IgD-negative memory B cell (primary cell): ENCODE measurements at regions not wholly inside any gene's neighbourhood (a gene's known extent, or its start where the extent isn't known, plus 50 kb on each side); places are given as distances from the start of the nearest gene placed in this dataset.

Experiments used
- H3K27ac Mint-ChIP-seq, 3 donors: one replicate each; pipeline ENCODE4 v1.8.0; 2020 to 2022; ENCODE audit warnings: mild to moderate bottlenecking in 3 of 3, mixed read lengths in 3 of 3, moderate library complexity in 1 of 3
- H3K27me3 Mint-ChIP-seq: one replicate; pipeline ENCODE4 v1.8.0; 2021; ENCODE audit warnings: mixed read lengths
- H3K36me3 Mint-ChIP-seq: one replicate; pipeline ENCODE4 v1.8.0; 2020; ENCODE audit warnings: mild to moderate bottlenecking, mixed read lengths
- H3K4me1 Mint-ChIP-seq, 3 donors: one replicate each; pipeline ENCODE4 v1.8.0; 2020 to 2022; ENCODE audit warnings: mixed read lengths in 3 of 3, mild to moderate bottlenecking in 1 of 3
- H3K4me3 Mint-ChIP-seq, 4 donors: one replicate each; pipeline ENCODE4 v1.8.0; 2020 to 2022; ENCODE audit warnings: mild to moderate bottlenecking in 4 of 4, mixed read lengths in 4 of 4, moderate library complexity in 3 of 4
- H3K9me3 Mint-ChIP-seq, 3 donors: one replicate each; pipeline ENCODE4 v1.8.0; 2020 to 2021; ENCODE audit warnings: mixed read lengths in 3 of 3, mild to moderate bottlenecking in 1 of 3

DNA sequence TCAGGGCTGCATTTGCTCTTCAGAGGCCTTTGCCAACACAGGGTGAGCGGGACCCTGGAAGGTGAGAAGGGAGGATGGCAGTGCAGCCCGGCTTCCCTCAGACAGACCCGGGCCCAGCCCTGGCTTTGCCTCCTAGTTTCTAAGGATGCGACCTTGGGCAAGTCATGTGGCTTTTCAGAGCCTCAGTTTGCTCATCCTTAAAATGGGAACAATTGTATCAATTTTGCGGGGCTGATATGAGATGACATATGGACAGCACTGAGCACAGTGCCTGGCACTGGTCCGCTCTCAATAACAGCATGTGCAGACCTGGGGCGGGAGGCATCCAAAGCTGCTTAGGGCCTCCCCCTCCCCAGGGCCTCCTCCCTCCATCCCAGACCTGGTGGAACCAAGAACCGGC lies 74.7 kb upstream of the THY1 start:
- Mint-ChIP-seq H3K36me3 (peaks cover 4% of the 10 kb centered on the region), H3K4me3 (no peak overlapping the region), H3K27ac (no peak overlapping the region), H3K27me3 (peaks cover 23% of the 10 kb centered on the region), H3K9me3 (peaks cover 0 to 2% (median 0%) of the 10 kb centered on the region in 3 donors), H3K4me1 (no peaks in the 10 kb centered on the region)

DNA sequence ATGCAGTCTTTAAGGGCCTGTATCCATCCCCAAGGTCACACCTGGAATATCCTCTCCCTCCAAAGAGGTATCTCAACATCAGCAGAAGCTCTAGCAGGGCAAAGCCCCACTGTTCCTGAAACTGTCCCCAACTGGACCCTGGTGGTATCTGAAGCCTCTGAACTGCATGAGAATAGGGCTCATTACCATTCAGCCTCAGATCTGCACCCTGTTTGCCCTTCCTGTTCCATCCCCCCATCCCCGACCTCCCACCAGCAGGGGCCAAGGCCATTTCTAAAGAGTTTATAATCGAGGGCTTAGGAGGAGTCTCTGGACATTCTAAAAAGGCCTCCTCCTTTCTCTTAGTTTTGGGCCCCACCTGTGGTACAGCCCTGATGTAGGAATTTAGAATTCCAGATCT lies 74.0 kb upstream of the THY1 start:
- H3K4me3 Mint-ChIP-seq: no peak overlapping the region
- H3K4me1 Mint-ChIP-seq: no peaks in the 10 kb centered on the region
- peaks cover 4% of the 10 kb centered on the region for H3K36me3 Mint-ChIP-seq
- peaks cover 0 to 2% (median 0%) of the 10 kb centered on the region in 3 donors for H3K9me3 Mint-ChIP-seq
- H3K27me3 Mint-ChIP-seq: peaks cover 22% of the 10 kb centered on the region
- no peak overlapping the region for H3K27ac Mint-ChIP-seq

DNA sequence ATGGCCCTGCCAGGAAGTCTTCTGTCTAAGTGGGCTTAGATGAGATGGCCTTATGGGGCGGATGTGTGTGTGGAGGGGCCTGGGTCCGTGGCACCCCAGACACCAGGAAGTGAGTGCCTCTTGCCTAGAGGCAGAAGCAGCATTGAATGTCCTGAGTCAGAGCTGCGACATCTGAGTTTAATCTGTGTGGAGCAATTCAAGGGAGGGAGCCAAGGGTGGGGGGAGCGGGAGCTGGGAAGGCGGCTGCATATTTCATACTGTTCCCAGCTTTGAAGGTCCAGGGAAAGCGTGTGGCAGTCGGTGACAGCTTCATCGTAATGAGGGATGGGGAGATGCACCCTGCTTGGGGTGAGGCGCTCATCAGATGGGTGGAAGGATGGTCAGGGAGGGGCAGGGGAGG lies 73.5 kb upstream of the THY1 start:
- Mint-ChIP-seq H3K36me3 (peaks cover 4% of the 10 kb centered on the region), H3K27me3 (peaks cover 26% of the 10 kb centered on the region), H3K4me1 (no peaks in the 10 kb centered on the region), H3K4me3 (no peak overlapping the region), H3K9me3 (peaks cover 0 to 2% (median 0%) of the 10 kb centered on the region in 3 donors), H3K27ac (no peak overlapping the region)

DNA sequence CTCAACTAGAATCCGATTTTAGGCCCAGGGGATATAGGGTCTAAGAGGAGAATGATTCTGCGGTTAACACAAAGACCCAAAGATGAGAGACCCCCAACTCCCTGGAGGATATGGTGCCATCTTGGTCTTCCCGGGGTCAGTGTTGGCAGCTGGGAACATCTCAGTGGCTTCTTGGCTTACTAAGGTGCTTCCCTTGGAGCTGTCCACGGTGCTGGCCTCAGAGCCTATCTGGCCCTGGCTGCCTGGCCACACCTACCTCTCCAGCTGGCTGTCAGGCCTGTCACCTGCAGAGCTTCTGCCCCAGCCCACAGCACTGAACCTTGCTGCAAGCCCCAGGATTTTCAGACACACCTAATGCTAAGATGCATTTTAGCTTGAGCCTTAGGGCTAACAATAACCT lies 70.7 kb upstream of the THY1 start:
- H3K4me1 Mint-ChIP-seq: peaks cover 0 to 1% (median 0%) of the 10 kb centered on the region in 3 donors
- no peak overlapping the region for H3K4me3 Mint-ChIP-seq
- peaks cover 4% of the 10 kb centered on the region for H3K36me3 Mint-ChIP-seq
- H3K27ac Mint-ChIP-seq: no peak overlapping the region
- H3K27me3 Mint-ChIP-seq: peaks cover 30% of the 10 kb centered on the region
- H3K9me3 Mint-ChIP-seq: peaks cover 0 to 2% (median 0%) of the 10 kb centered on the region in 3 donors

DNA sequence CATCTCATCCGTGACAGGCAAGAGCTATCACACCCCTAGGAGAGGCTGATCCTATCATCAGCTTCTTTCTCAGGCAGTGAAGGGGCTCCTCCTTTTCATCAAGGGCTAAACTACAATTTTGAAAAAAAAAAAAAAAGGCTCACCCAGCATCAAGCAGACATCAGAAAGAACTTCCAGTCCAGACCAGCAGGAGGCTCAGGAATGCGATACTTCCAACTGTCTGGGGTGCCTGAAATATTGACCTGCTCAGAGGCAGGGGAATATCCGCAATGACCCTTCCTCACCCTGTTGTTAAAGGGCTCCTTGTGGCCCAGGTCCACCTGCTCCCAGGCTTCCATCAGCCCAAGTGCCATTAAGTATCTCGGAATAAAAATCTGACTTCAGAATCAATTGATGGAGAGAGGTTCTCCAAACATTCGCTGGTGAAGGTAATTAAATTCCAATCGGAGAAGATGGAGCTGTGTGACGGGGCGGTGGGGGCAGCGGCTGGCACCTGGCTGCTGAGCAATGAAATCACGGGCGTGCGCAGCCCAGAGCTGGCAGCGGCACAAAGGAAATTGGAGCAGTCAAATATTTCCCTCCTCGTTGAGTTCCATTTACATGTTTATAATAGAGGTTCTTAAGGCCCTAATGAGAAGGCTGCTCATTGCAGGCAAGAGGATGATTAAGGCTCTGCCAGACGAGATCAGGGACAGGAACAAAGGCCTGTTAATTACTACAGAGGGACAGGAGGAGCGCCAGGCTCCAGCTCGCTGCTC lies 69.0 kb upstream of the THY1 start:
- no peaks in the 10 kb centered on the region for H3K9me3 Mint-ChIP-seq
- H3K27me3 Mint-ChIP-seq: peaks cover 38% of the 10 kb centered on the region
- H3K36me3 Mint-ChIP-seq: peaks cover 4% of the 10 kb centered on the region
- no peak overlapping the region for H3K27ac Mint-ChIP-seq
- H3K4me3 Mint-ChIP-seq: no peak overlapping the region
- peaks cover 0 to 1% (median 0%) of the 10 kb centered on the region in 3 donors for H3K4me1 Mint-ChIP-seq

DNA sequence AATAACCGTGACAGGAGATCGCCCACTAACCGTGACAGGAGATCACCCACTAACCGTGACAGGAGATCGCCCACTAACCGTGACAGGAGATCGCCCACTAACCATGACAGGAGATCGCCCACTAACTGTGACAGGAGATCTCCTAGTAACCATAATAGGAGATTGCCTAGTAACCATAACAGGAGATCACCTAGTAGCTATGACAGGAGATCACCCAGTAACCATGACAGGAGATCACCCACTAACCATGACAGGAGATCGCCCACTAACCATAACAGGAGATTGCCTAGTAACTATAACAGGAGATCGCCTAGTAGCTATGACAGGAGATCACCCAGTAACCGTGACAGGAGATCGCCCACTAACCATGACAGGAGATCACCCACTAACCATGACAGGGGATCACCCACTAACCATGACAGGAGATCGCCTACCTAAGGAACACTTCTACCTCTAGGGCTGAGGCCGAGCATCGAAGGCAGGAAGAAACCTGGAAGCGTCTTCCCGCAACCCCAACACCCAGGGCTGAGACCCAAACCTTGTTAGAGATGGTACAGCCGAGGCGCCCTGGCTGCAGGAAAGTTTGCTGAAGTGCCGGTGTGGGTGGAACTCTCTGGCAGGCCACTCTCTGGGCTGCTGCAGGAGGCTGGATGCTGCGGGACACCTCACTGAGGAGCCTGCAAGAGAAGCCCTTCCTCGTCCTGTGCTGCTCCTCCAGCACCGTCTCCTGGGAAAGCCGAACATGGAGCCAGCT lies 67.5 kb upstream of the THY1 start:
- no peak overlapping the region for H3K27ac Mint-ChIP-seq
- H3K9me3 Mint-ChIP-seq: no peaks in the 10 kb centered on the region
- H3K4me1 Mint-ChIP-seq: peaks cover 0 to 2% (median 0%) of the 10 kb centered on the region in 3 donors
- no peak overlapping the region for H3K4me3 Mint-ChIP-seq
- peaks cover 4% of the 10 kb centered on the region for H3K36me3 Mint-ChIP-seq
- H3K27me3 Mint-ChIP-seq: peaks cover 42% of the 10 kb centered on the region

DNA sequence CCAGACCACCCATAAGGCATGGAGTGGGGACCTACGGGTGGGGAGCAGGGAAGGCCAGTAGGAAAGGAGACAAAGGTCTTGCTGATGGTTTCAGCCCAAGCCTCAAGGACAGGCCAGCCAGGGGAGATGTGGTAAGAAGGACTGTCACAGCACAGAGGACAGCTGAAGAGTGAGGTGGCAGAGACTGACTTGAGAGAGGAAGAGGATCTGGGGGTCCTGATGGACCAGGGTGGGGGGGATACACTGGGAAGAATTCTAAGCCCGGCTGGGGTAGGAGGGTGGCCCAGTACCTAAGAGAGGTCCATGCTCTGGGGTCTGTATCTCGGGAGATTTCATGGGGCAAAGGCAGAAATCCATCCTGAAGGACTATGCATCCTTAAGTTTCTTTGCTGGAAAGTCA lies 66.1 kb upstream of the THY1 start:
- Mint-ChIP-seq H3K4me3 (peak overlapping the region in 1 of 4 donors; percentile 34), H3K27me3 (peaks cover 40% of the 10 kb centered on the region), H3K9me3 (no peaks in the 10 kb centered on the region), H3K4me1 (peaks cover 0 to 4% (median 3%) of the 10 kb centered on the region in 3 donors), H3K36me3 (no peaks in the 10 kb centered on the region), H3K27ac (no peak overlapping the region)

DNA sequence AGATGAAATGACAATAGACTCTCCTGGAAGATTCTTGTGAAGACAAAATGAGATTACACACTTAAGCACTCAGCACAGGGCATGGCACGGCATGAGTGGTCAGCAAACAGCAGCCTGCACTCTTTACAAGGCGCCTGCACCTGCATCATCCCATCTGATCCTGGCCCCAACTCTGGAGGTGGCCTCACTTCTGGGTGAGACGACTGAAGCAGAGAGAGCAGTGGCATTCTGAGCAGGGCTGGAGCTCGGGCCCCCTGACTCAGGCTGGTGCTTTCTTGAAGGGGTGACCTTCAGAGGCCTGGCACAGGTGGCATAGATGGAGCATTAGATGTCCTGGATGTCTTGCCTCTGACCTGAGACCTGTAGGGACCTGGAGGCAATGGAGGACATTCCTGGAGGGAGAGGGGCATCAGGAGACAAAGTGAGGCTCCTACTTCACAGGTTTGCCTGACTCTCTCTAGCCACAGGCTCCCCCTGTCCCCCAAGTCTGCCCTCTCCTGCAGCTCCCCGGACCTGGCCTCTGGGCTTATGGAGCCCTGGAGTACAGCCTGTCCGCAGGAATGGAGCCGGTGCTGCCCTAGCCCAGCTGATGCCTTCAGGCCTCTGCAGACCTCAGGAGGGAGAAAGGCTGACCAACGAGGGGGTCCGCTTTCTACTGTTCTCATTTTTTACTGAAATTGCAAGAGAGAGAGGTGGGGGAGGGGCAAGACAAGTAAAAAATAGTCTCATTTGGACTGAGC lies 65.5 kb upstream of the THY1 start:
- Mint-ChIP-seq H3K4me3 (no peak overlapping the region), H3K27ac (no peak overlapping the region), H3K36me3 (no peaks in the 10 kb centered on the region), H3K9me3 (no peaks in the 10 kb centered on the region), H3K4me1 (peaks cover 0 to 5% (median 3%) of the 10 kb centered on the region in 3 donors), H3K27me3 (peaks cover 40% of the 10 kb centered on the region)

DNA sequence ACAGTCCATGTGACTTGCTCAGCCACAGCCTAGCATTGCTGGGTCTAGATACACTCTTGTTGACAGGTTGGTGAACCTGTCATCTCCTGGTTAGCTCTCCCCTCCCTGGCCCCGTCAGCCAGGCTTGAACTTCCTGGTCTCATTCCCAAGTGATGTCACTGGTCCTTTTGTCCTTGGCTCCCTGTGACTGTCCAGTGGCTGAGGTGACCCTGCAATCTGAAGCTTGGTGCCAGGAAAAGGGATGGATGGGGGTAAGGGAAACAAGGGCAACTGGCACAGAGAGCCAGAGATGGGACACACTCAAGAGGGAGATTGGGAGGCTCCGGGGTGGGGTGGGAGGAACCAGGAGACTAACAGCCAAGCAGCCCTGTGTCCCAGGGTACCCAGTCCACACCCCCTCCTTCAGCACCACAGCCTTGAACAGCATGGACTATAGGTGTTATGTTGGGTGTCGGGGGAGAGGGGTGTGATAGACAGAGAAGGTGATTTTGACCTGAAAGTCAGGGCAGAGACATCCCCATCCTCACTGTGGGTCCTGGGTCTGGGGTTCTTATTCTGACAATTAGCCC lies 63.8 kb upstream of the THY1 start:
- no peak overlapping the region for H3K27ac Mint-ChIP-seq
- H3K9me3 Mint-ChIP-seq: no peaks in the 10 kb centered on the region
- peaks cover 0 to 5% (median 3%) of the 10 kb centered on the region in 3 donors for H3K4me1 Mint-ChIP-seq
- no peaks in the 10 kb centered on the region for H3K36me3 Mint-ChIP-seq
- H3K4me3 Mint-ChIP-seq: no peak overlapping the region
- peaks cover 47% of the 10 kb centered on the region for H3K27me3 Mint-ChIP-seq

DNA sequence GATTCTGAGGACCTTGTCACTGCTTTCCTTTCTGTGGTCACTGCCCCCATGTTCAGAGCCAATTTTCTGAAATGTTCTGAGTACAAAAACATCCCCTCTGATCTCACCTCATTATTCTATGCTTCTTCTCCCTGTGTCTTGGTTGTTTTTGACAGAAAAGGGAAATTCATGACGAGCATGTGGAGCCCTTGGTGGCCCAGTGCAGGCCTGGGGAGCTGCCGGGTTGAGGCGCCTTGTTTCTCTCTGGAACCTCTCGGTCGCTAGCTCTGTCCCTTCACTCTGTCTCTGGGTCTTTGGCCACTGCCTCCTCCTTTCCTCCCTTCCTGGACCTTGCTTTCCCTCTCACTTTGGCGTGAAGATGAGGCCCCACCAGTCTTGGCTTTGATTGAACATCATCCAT lies 63.0 kb upstream of the THY1 start:
- H3K4me1 Mint-ChIP-seq: peaks cover 4 to 8% (median 5%) of the 10 kb centered on the region in 3 donors
- no peaks in the 10 kb centered on the region for H3K36me3 Mint-ChIP-seq
- no peak overlapping the region for H3K27ac Mint-ChIP-seq
- H3K9me3 Mint-ChIP-seq: no peaks in the 10 kb centered on the region
- H3K4me3 Mint-ChIP-seq: no peak overlapping the region
- H3K27me3 Mint-ChIP-seq: peaks cover 50% of the 10 kb centered on the region

DNA sequence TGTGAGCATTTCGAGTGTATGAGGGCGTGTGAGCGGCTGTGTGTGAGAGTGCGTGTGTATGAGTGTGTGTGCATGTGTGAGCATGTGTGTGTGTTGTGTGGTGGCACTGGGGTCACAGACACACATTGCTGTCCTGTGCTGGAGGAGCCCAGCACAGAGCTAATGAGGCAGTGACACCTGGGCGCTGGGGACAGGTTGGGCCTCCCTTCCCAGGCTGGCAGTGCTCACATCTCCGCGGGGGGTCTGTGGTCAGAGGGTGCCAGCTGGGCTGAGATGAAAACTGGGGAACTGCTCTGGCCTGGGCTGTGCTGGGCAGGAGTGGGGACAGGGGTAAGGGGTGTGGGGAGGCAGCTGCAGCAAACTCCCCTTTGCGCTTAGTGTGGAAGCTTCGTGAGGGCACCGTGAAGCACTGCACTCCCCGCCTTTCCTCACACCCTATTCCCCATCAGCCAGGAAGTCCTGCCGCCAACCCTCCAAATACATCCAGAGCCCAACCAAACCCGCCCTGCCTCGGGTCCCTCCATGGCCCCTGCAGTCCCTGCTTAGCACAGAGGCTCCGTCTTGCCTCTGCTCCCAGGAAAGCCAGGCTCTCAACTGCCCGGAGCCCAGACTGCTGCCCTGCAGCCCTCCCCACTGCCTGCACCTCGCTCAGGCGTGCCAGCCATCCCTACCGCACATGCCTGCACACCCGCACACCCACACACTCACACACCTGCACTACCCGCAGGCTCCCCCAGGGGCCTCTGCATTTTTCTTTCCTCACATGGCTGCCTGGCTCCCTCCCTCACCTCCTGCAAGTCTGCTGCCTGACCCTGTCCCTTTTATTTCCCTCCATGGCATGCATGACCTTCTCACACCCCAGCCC lies 62.0 kb upstream of the THY1 start:
- no peak overlapping the region for H3K27ac Mint-ChIP-seq
- peaks cover 56% of the 10 kb centered on the region for H3K27me3 Mint-ChIP-seq
- no peaks in the 10 kb centered on the region for H3K36me3 Mint-ChIP-seq
- peaks cover 0 to 2% (median 0%) of the 10 kb centered on the region in 3 donors for H3K9me3 Mint-ChIP-seq
- peaks cover 4 to 12% (median 6%) of the 10 kb centered on the region in 3 donors for H3K4me1 Mint-ChIP-seq
- H3K4me3 Mint-ChIP-seq: no peak overlapping the region

DNA sequence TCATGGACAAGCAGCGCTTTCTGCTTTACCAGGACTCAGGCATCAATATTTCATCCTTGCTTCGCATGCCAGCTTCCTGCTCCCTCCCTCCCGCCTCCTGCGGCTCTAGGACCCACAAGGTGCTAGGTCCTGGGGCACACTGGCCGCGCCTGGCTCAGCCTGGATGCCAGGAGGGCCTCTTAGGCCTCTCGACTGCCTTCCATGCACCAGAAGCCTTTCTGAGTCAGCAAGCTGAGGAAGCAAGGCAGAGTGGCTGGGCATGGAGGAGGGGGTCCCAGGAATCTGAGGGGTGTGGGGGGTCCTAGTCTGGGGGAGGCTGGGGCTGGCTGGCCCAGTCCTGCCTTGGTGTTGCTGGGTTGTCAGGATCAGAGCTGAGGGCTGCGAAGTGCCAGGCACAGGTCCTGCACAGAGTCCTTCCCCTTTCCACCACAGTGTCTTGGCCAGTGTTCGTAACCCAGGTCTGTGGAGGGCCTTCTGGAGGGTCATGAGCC lies 61.0 kb upstream of the THY1 start:
- Mint-ChIP-seq H3K9me3 (peaks cover 0 to 2% (median 0%) of the 10 kb centered on the region in 3 donors), H3K4me1 (peaks cover 4 to 12% (median 5%) of the 10 kb centered on the region in 3 donors), H3K27me3 (peaks cover 52% of the 10 kb centered on the region), H3K4me3 (no peak overlapping the region), H3K36me3 (no peaks in the 10 kb centered on the region), H3K27ac (no peak overlapping the region)

DNA sequence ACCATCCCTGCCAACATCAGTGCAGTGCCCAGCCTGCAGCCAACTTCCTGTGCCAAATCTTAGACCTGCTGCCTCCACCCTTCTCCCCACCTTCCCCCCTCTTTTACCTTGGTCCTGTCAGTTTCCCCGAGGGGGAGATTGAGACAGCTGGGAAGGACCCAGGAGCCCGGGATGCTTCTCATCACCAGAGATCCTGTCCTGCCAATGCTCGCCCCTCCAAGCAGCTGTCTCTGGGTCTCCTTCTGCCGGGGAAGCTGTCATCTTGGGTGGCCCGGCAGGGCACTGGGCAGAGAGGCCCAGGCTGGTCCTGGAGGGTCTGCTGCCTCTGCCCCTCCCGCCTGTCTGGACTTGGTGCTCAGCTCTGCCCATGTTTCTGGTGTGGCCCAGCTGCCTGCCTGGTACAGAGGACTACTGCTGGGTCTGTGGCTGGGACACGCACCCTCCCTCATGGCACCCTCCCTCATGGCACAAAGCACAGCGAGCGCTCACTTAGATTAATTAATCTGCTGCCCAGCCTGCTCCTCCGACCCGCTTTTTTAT lies 60.4 kb upstream of the THY1 start:
- no peaks in the 10 kb centered on the region for H3K36me3 Mint-ChIP-seq
- no peak overlapping the region for H3K27ac Mint-ChIP-seq
- H3K9me3 Mint-ChIP-seq: peaks cover 0 to 2% (median 0%) of the 10 kb centered on the region in 3 donors
- H3K4me1 Mint-ChIP-seq: peaks cover 4 to 12% (median 5%) of the 10 kb centered on the region in 3 donors
- H3K27me3 Mint-ChIP-seq: peaks cover 50% of the 10 kb centered on the region
- no peak overlapping the region for H3K4me3 Mint-ChIP-seq
